ENCODE measurements at regions not wholly inside any gene's neighbourhood (a gene's known extent, or its start where the extent isn't known, plus 50 kb on each side); places are given as distances from the start of the nearest gene placed in this dataset.

- DNase-seq: no peak
Measured at GRCh38 chr6:99036672-99037071, 88.9 kb upstream of the FBXL4 start.

DNA sequence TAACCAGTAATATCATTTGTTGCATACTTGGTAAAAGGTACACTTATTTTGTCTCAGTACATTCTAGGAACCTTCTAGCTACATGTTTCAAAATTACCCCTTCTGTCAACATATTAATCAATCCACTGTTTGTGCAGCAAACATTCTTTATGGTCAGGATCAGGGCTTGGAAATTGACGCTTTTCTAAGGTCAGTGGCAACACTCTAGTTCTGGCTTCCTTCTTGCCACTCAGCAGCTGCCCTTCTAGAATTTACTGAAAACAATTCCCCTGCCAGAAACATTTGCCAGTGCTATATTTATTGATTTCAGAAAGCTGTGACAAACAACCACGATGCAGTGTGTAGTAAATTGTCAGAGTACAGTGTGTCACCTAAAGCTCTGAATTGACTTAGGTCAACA is 84.7 kb upstream of the FBXL4 start:
- DNase-seq: no peak

DNA sequence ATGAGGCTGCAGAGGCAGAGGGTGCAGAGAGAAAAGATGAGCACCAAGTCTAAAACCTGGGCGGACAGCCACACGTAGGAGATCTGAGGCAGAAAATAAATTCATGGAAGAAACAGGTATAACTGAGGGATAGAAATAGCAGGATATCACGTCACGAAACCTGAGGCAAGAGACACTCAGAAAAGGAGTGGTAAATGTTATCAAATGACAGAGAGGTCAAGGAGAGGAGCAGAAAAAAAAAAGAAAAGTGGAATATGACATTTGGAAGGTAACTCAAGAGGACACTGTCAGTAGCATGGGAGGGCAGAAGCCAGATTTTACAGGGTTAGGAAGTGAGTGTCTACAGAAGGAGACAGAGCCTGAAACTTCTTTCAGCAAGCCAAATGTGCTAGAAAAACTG is 84.2 kb upstream of the FBXL4 start:
- no peak for DNase-seq

DNA sequence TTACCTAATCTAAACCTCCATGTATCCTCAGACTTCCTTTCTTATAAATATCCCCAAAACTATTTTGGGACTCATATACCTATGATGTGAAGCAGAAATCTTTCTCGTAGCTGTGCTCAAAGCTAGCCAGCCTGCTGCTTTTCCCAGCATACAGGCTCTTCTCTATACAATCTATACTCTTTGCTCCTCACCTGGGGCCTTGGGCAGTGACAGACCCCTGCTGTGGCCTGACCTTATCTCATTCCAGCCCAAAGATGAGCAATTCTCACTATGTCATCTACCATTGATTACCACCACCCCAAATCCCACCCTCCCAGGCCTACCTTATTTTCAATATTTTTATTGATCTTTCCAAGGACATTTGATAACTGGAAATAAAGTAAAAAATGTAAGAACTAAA is 83.2 kb upstream of the FBXL4 start:
- DNase-seq: no peak

DNA sequence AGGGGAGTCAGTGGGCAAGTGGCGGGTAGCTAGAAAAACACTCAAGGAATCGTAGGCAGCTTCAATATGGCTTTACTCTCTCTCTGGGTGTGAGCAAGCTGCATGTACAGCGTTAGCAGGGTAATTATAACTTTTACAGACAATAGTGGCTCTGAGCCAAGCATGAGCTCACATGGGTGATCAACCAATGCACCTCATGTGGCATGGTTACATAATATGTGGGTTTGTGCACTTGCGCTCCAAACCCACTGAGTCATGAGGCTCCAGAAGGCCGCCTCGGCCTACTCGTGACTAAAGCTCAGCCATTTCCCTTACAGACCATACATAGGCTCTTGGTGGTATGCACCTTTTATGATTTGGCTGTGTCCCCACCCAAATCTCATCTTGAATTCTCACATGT is 78.4 kb upstream of the FBXL4 start:
- no peak for DNase-seq

- no peak for DNase-seq
Measured at GRCh38 chr6:99024089-99024488, 76.3 kb upstream of the FBXL4 start.

DNA sequence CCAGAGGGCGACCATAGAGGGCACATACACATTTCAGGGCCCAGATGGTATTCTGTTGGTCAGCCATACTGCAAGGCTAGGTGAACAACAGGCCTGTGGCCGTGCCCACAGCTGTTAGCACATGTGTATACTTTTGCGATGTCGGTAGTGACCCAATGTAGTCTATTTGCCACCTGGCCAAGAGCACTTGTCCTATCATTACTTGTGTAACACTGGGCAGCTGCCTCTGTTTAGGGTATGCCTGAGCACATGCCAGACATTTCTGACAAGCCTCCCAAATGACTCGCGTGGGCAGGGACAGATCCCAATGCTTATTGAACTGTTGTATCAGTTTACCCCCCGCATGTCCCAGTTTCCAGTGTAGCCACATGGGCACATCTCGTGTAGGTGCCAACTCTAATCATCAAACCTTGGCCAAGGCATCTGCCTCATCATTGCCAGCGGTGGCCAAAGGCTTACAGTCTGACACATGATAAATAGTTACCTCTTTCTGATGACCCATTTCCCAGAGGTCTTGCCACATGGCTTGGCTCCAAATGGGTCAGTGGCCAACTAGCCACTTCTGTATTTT is 74.4 kb upstream of the FBXL4 start:
- no peak for DNase-seq

DNA sequence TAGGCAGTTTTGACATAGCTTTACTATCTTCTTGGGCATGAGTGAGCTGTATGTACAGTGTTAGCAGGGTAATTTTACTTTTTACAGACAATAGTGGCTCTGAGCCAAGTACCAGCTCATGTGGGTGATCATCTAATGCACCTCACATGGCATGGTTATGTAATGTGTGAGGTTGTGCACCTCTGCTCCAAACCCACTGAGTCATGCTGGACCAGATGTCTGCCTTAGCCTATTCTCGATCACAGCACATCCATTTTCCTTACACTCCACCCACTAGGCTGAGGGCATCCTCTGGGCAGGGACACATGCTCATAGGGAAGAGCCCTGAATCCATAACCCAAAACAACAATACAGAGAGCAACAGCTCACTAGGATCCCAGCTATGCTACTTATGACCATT is 71.6 kb upstream of the FBXL4 start:
- DNase-seq: no peak

GRCh38 chr6:99017150-99017549 is 69.4 kb upstream of the FBXL4 start:
- no peak for DNase-seq

- DNase-seq: peak; percentile 42
Measured at GRCh38 chr6:99016355-99016754, 68.6 kb upstream of the FBXL4 start.

- peak; percentile 11 for DNase-seq
Measured at GRCh38 chr6:99014061-99014460, 66.3 kb upstream of the FBXL4 start.

GRCh38 chr6:99013661-99014060 is 65.9 kb upstream of the FBXL4 start:
- DNase-seq: no peak

- peak; percentile 23 for DNase-seq
Measured at GRCh38 chr6:99013145-99013544, 65.4 kb upstream of the FBXL4 start.

DNA sequence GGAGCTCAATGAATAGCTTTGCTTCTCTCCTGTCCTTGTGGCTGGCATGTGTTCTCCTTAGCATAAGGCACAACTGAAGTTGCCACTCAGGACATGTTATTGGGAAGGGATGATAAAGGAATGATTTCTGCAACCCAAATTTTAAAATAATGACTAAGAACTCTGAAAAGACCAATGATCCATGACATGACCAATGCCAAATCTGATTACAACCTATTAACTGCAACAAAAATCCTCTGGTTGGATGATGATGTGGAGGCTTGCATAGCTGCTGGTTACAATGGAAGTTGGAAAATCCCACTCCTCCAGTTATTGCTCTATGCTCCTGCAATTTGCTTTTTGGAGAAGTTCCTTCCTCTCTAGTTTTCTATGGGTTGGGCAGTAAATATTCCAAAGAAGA is 63.4 kb upstream of the FBXL4 start:
- DNase-seq: no peak

DNA sequence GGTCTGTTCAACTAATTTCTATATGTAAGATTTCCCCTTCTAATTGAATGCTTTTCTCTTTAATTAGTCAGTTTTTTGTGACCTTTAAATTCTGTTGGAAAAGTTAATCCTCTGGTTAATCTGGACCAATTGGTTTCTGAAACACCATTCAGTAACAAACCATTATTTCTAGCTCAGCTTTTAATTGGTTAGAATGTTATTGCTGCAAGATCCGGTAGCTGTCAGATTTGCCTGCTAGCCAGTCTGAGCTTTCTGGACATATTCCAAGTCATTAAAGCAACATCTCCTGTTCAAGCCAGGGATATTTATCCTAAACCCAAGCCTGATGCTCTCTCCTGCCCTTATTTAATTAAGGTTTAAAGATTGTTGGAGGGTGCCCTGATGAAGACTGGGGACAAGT is 55.1 kb upstream of the FBXL4 start:
- DNase-seq: no peak

- no peak for DNase-seq
Measured at GRCh38 chr6:98998103-98998502, 50.4 kb upstream of the FBXL4 start.
